GM18873 (cell line): ENCODE measurements at regions not wholly inside any gene's neighbourhood (a gene's known extent, or its start where the extent isn't known, plus 50 kb on each side); places are given as distances from the start of the nearest gene placed in this dataset.

Experiments
- ATAC-seq: cut with Tn5 transposase; IDR thresholded peaks from one replicate; pipeline ENCODE4 v1.9.1; 2021; ENCODE audit warnings: mild to moderate bottlenecking, moderate library complexity, moderate number of reproducible peaks; ENCODE audit not compliant: unreplicated experiment, low FRiP score

DNA sequence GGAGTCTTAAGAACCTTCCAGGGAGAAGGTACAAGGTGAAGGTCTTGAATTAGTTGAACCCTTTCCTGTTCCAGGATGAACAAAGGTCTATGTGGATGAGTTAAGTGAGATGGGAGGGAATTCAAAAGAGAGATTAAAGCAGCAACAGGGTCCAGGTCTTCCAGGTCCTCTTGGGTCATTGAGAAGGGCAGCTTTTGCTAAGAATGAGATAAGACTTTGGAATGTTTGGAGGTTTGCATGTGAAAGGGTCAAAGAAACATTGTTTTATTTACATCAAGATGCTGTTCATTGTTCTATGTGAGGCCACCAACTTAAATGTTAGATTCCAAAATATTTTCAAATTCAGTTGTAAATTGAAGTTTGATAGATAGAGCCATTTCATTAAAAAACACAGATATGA is 463.9 kb downstream of the ANXA1 start:
- ATAC-seq, result no peak

DNA sequence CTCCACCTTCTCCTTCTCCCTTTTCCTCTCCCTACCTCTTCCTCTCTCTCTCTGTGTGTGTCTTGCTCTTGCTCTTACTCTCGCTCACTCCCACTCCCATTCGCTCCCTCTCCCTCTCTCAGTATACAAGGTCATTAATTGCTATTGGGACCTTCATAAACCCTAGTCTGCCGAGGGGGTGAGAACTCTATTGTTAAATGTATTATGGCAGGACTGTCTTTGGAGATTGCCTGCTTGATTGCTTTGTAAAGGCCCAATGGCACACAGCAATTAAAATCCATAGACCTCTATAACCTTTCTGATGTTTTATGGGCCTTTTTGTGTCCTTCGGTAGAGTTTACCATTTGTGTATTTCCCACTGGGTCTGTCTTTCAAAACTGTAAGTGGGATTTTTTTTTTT is 465.9 kb downstream of the ANXA1 start:
- ATAC-seq, result no peak

DNA sequence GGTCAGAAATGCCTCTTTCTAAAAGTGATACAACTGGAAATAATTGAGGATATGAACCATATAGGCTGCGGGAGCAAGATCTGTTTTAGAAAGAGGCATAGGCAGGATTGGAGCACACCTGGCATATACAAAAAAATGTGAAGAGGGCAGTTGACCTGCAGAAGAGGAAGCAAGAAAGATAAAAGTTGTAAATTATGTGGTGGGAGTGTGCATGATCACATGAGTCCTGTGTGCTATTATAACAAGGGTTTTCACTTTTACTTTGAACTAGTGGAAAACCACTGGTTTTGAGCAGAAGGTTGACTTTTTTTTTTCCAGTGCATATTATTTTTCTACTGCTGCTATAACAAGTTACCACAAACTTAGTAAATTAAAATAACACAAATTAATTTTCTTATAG is 489.3 kb downstream of the ANXA1 start:
- no peak for ATAC-seq

DNA sequence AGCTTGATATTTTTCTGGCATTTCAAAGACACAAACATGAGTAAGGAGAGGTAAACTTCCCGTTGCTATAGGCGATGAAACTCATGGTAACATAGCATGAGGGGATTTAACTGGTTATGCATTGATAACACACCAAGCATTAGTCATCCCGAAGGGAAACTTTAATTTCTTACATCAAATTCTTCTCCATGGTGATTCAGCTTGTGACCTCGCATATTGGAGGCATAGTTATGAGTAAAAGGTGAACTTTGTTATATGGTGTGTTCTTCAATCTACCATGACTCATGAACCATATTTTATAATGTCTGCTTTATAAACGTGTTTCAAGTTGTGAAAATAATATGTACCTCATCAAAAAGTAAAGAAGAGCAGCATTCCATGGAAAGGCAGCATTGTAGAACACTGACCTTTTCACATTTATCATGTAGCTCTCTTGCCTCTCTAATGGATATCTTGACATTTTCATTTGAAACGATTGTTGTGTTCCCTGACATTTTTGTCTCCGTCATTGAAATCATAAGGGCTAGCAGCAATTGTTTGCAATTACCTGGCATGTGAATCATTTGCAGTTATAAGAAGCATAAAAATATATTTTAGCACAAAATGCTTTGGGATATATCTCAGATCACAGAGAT is 491.8 kb downstream of the ANXA1 start:
- no peak for ATAC-seq

DNA sequence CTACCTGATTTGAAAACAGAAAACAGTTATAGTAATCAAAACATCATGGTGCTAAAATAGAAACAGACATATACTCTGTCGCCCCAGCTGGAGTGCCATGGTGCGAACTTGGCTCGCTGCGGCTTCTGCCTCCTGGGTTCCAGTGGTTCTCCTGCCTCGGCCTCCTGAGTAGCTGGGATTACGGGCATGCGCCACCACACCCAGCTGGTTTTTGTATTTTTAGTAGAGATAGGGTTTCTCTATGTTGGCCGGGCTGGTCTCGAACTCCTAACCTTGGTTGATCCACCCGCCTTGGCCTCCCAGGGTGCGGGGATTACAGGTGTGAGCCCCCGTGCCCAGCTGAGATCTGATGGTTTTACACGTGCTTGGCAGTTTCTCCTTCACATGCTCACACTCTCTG is 495.9 kb downstream of the ANXA1 start:
- no peak for ATAC-seq

DNA sequence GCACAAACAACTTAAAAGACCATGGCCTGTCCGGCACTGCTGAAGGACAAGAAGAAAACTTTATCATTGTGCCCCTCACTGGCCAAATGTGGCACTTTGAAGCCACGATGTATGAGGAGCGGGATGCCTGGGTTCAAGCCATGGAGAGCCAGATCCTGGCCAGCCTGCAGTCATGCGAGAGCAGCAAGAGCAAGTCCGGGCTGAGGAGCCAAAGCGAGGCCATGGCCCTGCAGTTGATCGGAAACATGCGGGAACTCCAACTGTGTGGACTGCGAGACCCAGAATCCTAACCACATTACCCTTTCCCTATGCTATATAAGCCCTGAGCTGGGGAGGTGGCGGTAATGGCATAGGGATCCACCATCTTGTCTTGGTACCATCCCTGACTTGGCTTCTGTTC is 497.9 kb downstream of the ANXA1 start:
- ATAC-seq, result no peak

DNA sequence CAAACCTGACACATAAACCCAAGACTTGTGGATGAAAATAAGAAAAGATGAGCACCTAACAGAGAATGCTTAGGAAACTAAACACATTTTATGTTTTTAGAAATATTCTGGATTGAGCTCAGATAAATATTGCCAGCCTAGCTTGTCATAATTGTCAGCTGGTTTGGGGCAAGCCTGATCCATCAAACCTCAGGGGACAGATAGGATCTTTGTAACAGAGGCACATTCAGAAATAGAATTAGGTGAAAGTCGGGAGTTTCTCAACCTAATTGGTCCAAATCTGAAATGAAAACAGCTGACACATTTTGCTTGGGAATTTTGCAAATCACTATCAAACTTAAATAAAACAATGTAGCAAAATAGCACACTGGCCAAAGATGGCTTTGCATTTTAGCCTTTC is 503.7 kb downstream of the ANXA1 start:
- ATAC-seq, result no peak

GRCh38 chr9:73655831-73656230 is 504.2 kb downstream of the ANXA1 start:
- no peak for ATAC-seq

- ATAC-seq, result no peak
These were observed 513.6 kb downstream of the ANXA1 start for GRCh38 chr9:73665253-73665652.

GRCh38 chr9:73667749-73668148 is 516.1 kb downstream of the ANXA1 start:
- no peak for ATAC-seq

GRCh38 chr9:73680831-73681230 is 529.2 kb downstream of the ANXA1 start:
- no peak for ATAC-seq

- ATAC-seq, result no peak
These were observed 531.1 kb downstream of the ANXA1 start for GRCh38 chr9:73682789-73683188.

GRCh38 chr9:73683862-73684591 is 532.4 kb downstream of the ANXA1 start:
- ATAC-seq, result no peak

- ATAC-seq, result no peak
These were observed 532.9 kb downstream of the ANXA1 start for GRCh38 chr9:73684601-73685000.

- ATAC-seq, result no peak
These were observed 534.1 kb downstream of the ANXA1 start for GRCh38 chr9:73685786-73686185.

- no peak for ATAC-seq
These were observed 537.6 kb downstream of the ANXA1 start for GRCh38 chr9:73689051-73689870.

- ATAC-seq, result no peak
These were observed 549.9 kb downstream of the ANXA1 start for GRCh38 chr9:73701415-73702057.

GRCh38 chr9:73714294-73714693 is 562.6 kb downstream of the ANXA1 start:
- no peak for ATAC-seq

- ATAC-seq, result no peak
These were observed 563.9 kb downstream of the ANXA1 start for GRCh38 chr9:73715591-73715990.

DNA sequence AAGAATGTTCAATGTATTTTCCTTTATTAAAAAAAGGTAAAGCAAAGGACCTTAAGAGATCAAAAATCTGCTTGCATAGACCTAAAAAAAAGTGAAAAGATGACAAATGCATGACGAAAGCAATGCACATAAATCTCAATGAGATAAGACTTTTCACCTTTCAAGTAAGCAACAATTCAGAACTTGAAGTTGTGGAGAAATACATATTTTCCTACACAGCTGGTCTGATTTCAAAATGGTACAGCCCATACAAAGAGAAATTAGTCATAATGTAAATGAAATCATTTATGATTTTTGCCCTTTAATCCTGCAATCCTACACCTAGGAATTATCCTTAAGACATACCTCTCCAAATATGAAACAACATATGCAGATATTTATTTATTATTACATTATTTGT is 568.0 kb downstream of the ANXA1 start:
- ATAC-seq, result no peak

DNA sequence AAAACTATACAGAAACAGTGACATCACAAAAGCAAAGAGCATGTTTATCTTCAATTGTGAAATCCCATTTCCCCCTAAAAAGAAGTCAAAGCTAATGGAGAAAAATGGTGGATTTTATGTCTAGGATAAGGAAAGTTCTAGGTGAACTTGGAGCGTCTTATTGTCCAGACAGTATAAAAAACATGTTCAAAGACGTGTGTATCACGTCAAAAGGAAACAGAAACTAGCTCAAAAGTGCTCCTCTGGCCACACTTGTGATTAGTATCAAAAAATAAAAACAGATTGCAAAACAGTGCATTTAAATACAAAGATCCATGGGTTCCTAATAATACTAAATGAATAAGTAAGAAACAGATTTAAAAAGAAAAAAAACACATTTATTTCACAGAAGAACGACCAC is 568.9 kb downstream of the ANXA1 start:
- ATAC-seq, result no peak
